ENCODE measurements at regions not wholly inside any gene's neighbourhood (a gene's known extent, or its start where the extent isn't known, plus 50 kb on each side); places are given as distances from the start of the nearest gene placed in this dataset.

DNA sequence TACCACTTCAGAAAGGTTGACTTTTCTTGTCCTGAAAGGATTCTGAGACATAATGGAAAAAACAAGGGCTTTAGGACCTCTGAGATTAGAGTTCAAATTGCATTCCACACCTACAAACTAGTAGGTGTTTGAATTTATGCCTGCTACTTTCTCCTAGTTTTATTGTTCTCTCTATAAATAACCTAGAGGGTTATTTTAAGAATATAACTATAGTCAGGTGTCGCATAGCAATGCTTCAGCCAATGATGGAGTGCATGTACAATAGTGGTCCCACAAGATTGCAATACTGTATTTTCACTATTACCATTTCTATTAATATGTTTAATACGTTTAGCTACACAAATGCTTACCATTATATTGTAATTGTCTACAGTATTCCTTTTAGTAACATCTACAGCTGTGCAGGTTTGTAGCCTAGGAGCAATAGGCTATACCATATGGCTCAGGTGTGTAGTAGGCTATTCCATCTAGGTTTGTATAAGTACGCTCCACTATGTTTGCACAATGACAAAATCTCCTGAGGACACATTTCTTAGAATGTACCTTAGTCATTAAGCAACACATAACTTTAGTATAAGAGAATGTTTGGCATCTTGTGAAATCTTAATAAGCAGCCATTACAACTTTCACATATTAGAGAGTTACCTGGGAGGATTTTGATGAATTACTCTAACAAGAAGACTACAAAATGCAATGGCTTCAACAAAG is 1352.5 kb downstream of the ZPLD1 start:
- Histone ChIP-seq H3K9ac (ENCODE audit: low read depth in 1 of 2, low read length in 2 of 2) (no peak overlapping the region), H3K27me3 (ENCODE audit: control insufficient read depth in 2 of 2, insufficient read depth in 2 of 2, low read length in 2 of 2) (no peaks in the 10 kb centered on the region), H3K36me3 (ENCODE audit: control insufficient read depth in 2 of 2, insufficient read depth in 2 of 2, low read length in 2 of 2) (no peaks in the 10 kb centered on the region), H3K4me3 (ENCODE audit: low read length in 2 of 2) (no peak overlapping the region), H3K27ac (ENCODE audit: low read depth in 2 of 2, low read length in 2 of 2) (no peak overlapping the region), H3K4me1 (ENCODE audit: control insufficient read depth in 2 of 2, insufficient read depth in 2 of 2, low read length in 2 of 2) (no peaks in the 10 kb centered on the region), H3K9me3 (ENCODE audit: control insufficient read depth in 2 of 2, low read length in 2 of 2) (peaks cover 0 to 3% of the 10 kb centered on the region in 2 donors)

DNA sequence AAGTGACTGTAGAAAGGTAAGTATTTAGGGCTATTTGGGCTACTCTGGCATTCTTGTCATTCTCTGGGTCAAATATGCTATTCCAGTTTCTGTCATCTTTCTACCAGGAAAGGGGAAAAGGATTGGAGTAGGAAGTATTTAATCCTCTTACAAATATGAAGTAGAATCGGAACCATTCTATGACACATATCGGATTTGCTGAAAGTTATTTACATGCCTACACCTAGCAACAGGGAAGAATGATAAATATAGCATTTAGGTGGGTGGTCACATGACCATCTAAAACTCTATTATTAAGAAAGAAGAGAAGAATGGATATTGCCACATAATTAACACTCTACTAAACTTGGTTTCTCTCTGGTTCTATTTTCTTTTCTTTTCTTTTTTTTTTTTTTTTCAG is 1353.1 kb downstream of the ZPLD1 start:
- Histone ChIP-seq H3K36me3 (ENCODE audit: control insufficient read depth in 2 of 2, insufficient read depth in 2 of 2, low read length in 2 of 2) (no peaks in the 10 kb centered on the region), H3K9ac (ENCODE audit: low read depth in 1 of 2, low read length in 2 of 2) (no peak overlapping the region), H3K27me3 (ENCODE audit: control insufficient read depth in 2 of 2, insufficient read depth in 2 of 2, low read length in 2 of 2) (no peaks in the 10 kb centered on the region), H3K27ac (ENCODE audit: low read depth in 2 of 2, low read length in 2 of 2) (no peak overlapping the region), H3K4me1 (ENCODE audit: control insufficient read depth in 2 of 2, insufficient read depth in 2 of 2, low read length in 2 of 2) (no peaks in the 10 kb centered on the region), H3K9me3 (ENCODE audit: control insufficient read depth in 2 of 2, low read length in 2 of 2) (peaks cover 0 to 3% of the 10 kb centered on the region in 2 donors), H3K4me3 (ENCODE audit: low read length in 2 of 2) (no peak overlapping the region)

DNA sequence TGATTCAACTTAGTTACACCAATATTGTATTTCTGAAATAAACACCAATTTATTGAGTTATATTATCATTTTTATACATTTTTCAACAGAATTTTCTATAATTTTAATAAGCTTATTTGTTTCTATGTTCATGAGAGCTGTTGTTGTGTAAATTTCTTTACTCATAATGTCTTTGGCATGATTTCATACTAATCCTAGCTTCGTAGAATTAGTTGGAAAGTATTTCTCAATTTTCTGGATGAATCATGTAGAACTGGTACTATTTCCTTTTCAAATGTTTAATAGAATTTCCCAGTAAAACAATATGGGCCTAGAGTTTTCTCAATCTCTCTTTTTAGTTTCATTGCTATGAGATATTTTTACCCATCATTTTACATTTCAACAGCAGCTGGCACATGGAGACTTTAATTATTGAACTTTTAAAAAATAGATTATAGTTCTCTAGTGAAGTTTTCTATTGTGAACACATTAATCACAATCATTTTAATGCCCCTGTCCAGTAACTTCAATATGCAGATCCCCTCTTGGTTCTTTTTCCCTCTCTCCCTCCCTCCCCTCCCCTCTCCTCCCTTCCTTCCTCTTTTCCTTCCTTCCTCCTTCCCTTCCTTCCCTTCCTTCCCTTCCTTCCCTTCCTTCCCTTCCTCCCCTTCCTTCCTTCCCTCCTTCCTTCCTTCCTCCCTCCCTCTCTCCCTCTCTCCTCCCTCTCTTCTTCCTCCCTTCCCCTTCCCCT is 1357.1 kb downstream of the ZPLD1 start:
- Histone ChIP-seq H3K4me3 (ENCODE audit: low read length in 2 of 2) (no peak overlapping the region), H3K9ac (ENCODE audit: low read depth in 1 of 2, low read length in 2 of 2) (no peak overlapping the region), H3K27me3 (ENCODE audit: control insufficient read depth in 2 of 2, insufficient read depth in 2 of 2, low read length in 2 of 2) (no peaks in the 10 kb centered on the region), H3K9me3 (ENCODE audit: control insufficient read depth in 2 of 2, low read length in 2 of 2) (no peaks in the 10 kb centered on the region), H3K36me3 (ENCODE audit: control insufficient read depth in 2 of 2, insufficient read depth in 2 of 2, low read length in 2 of 2) (no peaks in the 10 kb centered on the region), H3K4me1 (ENCODE audit: control insufficient read depth in 2 of 2, insufficient read depth in 2 of 2, low read length in 2 of 2) (no peaks in the 10 kb centered on the region), H3K27ac (ENCODE audit: low read depth in 2 of 2, low read length in 2 of 2) (no peak overlapping the region)

DNA sequence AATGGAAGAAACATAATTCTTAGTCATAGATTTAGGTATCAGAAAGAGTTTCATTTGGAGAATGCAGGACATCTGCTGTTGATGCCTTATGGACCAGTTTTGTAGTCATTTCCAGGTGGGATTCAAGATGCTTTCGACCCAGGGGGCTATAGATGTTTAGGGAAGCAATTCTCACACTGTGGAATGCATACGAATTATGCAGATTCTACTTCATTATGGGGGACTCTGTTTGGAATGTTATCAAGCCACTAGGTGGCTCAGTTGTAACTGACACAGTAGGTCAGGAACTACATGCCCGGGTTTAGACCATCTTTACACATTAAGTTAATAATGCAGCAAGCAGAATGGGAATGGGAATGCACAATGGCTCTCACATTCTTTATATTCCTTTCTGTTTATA is 1359.8 kb downstream of the ZPLD1 start:
- Histone ChIP-seq H3K27ac (ENCODE audit: low read depth in 2 of 2, low read length in 2 of 2) (no peak overlapping the region), H3K9ac (ENCODE audit: low read depth in 1 of 2, low read length in 2 of 2) (no peak overlapping the region), H3K9me3 (ENCODE audit: control insufficient read depth in 2 of 2, low read length in 2 of 2) (no peaks in the 10 kb centered on the region), H3K27me3 (ENCODE audit: control insufficient read depth in 2 of 2, insufficient read depth in 2 of 2, low read length in 2 of 2) (no peaks in the 10 kb centered on the region), H3K4me1 (ENCODE audit: control insufficient read depth in 2 of 2, insufficient read depth in 2 of 2, low read length in 2 of 2) (no peaks in the 10 kb centered on the region), H3K36me3 (ENCODE audit: control insufficient read depth in 2 of 2, insufficient read depth in 2 of 2, low read length in 2 of 2) (no peaks in the 10 kb centered on the region), H3K4me3 (ENCODE audit: low read length in 2 of 2) (no peak overlapping the region)

DNA sequence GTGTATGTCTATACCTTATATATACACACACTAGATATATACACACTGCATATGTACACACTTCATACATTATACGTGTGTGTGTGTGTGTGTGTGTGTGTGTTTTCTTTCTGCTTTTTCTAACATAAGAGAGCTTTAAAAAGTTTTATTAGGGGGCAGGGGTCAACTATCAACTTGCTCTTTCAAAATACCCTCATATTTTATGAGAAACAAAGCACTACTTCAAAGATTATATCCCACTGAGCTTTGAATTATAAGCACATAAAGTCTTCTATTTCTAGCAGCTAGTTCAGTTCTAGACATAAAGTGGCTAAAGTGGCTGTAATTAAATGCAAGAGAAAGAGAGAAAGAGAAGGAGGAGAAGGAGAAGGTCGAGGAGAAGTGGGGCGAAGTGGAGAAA is 1361.3 kb downstream of the ZPLD1 start:
- no peak overlapping the region for H3K27ac ChIP-seq (ENCODE audit: low read depth in 2 of 2, low read length in 2 of 2)
- no peaks in the 10 kb centered on the region for H3K36me3 ChIP-seq (ENCODE audit: control insufficient read depth in 2 of 2, insufficient read depth in 2 of 2, low read length in 2 of 2)
- H3K4me1 ChIP-seq (ENCODE audit: control insufficient read depth in 2 of 2, insufficient read depth in 2 of 2, low read length in 2 of 2): no peaks in the 10 kb centered on the region
- H3K9ac ChIP-seq (ENCODE audit: low read depth in 1 of 2, low read length in 2 of 2): no peak overlapping the region
- no peak overlapping the region for H3K4me3 ChIP-seq (ENCODE audit: low read length in 2 of 2)
- H3K27me3 ChIP-seq (ENCODE audit: control insufficient read depth in 2 of 2, insufficient read depth in 2 of 2, low read length in 2 of 2): no peaks in the 10 kb centered on the region
- peaks cover 0 to 2% of the 10 kb centered on the region in 2 donors for H3K9me3 ChIP-seq (ENCODE audit: control insufficient read depth in 2 of 2, low read length in 2 of 2)

DNA sequence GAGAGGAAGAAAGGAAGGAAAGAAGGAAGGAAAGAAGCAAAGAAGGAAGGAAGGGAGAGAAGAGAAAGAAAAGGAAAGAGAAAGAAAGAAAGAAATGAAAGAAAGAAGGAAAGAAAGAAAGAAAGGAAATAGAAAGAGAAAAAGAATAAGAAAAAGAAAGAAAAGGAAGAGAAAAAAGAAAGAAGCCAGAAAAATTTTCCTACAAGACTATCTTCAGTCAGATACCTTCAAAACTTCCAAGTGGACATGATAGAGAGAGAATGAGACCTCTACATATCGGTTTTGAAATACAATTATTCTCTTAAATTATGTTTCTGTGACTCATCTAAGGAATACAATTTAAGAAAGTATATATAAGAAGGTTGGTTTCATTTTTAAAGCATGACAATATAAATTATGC is 1369.0 kb downstream of the ZPLD1 start:
- H3K4me3 ChIP-seq (ENCODE audit: low read length in 2 of 2): no peak overlapping the region
- no peaks in the 10 kb centered on the region for H3K27me3 ChIP-seq (ENCODE audit: control insufficient read depth in 2 of 2, insufficient read depth in 2 of 2, low read length in 2 of 2)
- no peaks in the 10 kb centered on the region for H3K36me3 ChIP-seq (ENCODE audit: control insufficient read depth in 2 of 2, insufficient read depth in 2 of 2, low read length in 2 of 2)
- H3K4me1 ChIP-seq (ENCODE audit: control insufficient read depth in 2 of 2, insufficient read depth in 2 of 2, low read length in 2 of 2): no peaks in the 10 kb centered on the region
- no peak overlapping the region for H3K27ac ChIP-seq (ENCODE audit: low read depth in 2 of 2, low read length in 2 of 2)
- peaks cover 0 to 4% of the 10 kb centered on the region in 2 donors for H3K9me3 ChIP-seq (ENCODE audit: control insufficient read depth in 2 of 2, low read length in 2 of 2)
- H3K9ac ChIP-seq (ENCODE audit: low read depth in 1 of 2, low read length in 2 of 2): no peak overlapping the region

DNA sequence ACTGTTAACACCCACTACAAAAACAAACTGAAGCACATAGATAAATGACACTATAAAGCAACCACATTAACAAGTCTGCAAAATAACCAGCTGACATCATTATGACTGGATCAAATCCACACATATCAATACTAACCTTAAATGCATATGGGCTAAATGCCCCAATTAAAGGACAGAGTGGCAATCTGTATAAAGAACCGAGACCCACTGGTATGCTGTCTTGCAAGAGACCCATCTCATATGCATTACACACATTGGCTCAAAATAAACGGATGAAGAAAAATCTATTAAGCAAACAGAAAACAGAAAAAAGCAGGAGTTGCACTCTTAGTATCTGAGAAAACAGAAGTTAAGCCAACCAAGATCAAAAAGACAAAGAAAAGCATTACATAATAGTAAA is 1375.4 kb downstream of the ZPLD1 start:
- peaks cover 0 to 2% of the 10 kb centered on the region in 2 donors for H3K9me3 ChIP-seq (ENCODE audit: control insufficient read depth in 2 of 2, low read length in 2 of 2)
- no peak overlapping the region for H3K4me3 ChIP-seq (ENCODE audit: low read length in 2 of 2)
- H3K4me1 ChIP-seq (ENCODE audit: control insufficient read depth in 2 of 2, insufficient read depth in 2 of 2, low read length in 2 of 2): no peaks in the 10 kb centered on the region
- no peak overlapping the region for H3K27ac ChIP-seq (ENCODE audit: low read depth in 2 of 2, low read length in 2 of 2)
- H3K36me3 ChIP-seq (ENCODE audit: control insufficient read depth in 2 of 2, insufficient read depth in 2 of 2, low read length in 2 of 2): no peaks in the 10 kb centered on the region
- H3K27me3 ChIP-seq (ENCODE audit: control insufficient read depth in 2 of 2, insufficient read depth in 2 of 2, low read length in 2 of 2): no peaks in the 10 kb centered on the region
- H3K9ac ChIP-seq (ENCODE audit: low read depth in 1 of 2, low read length in 2 of 2): no peak overlapping the region

DNA sequence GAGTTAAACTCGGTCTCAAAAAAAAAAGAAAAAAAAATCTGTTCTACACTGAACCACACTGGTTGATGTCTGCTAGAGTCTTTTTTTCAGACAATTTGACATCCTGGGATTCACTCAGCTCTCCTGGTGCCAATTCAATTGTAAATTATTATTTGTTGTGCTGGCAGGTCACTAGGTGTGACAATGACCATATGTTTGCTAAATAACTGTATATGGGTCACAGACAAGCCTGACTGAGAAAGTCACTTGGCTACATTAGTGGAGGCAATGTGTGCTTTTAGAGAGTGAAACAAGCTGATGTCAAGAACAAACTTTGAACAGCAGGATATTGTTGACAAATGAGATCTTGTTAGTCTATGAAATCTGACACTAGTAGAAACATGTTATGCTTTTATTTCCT is 1379.1 kb downstream of the ZPLD1 start:
- H3K4me1 ChIP-seq (ENCODE audit: control insufficient read depth in 2 of 2, insufficient read depth in 2 of 2, low read length in 2 of 2): no peaks in the 10 kb centered on the region
- H3K27ac ChIP-seq (ENCODE audit: low read depth in 2 of 2, low read length in 2 of 2): no peak overlapping the region
- no peak overlapping the region for H3K9ac ChIP-seq (ENCODE audit: low read depth in 1 of 2, low read length in 2 of 2)
- H3K9me3 ChIP-seq (ENCODE audit: control insufficient read depth in 2 of 2, low read length in 2 of 2): peaks cover 0 to 2% of the 10 kb centered on the region in 2 donors
- no peak overlapping the region for H3K4me3 ChIP-seq (ENCODE audit: low read length in 2 of 2)
- H3K27me3 ChIP-seq (ENCODE audit: control insufficient read depth in 2 of 2, insufficient read depth in 2 of 2, low read length in 2 of 2): no peaks in the 10 kb centered on the region
- H3K36me3 ChIP-seq (ENCODE audit: control insufficient read depth in 2 of 2, insufficient read depth in 2 of 2, low read length in 2 of 2): no peaks in the 10 kb centered on the region

DNA sequence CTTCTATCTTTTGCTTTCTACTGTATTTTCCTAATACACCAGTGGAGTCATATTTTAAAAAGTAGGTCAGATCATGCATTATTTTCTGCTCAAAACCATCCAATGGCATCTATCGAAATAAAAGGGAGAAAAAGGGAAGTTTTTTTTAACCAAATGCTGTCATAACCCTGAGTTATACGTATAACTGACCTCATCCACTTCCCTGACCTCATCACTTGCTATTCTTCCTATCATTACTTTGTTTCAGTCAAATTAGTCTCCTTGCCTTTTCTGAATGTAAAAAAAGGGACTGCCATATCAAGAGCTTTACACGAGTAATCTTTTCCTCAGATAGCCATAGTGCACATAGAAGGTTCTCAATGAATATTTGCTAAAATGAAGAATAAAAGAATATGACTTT is 1383.6 kb downstream of the ZPLD1 start:
- no peaks in the 10 kb centered on the region for H3K36me3 ChIP-seq (ENCODE audit: control insufficient read depth in 2 of 2, insufficient read depth in 2 of 2, low read length in 2 of 2)
- H3K9me3 ChIP-seq (ENCODE audit: control insufficient read depth in 2 of 2, low read length in 2 of 2): peaks cover 0 to 4% of the 10 kb centered on the region in 2 donors
- no peak overlapping the region for H3K4me3 ChIP-seq (ENCODE audit: low read length in 2 of 2)
- no peaks in the 10 kb centered on the region for H3K4me1 ChIP-seq (ENCODE audit: control insufficient read depth in 2 of 2, insufficient read depth in 2 of 2, low read length in 2 of 2)
- H3K27me3 ChIP-seq (ENCODE audit: control insufficient read depth in 2 of 2, insufficient read depth in 2 of 2, low read length in 2 of 2): no peaks in the 10 kb centered on the region
- no peak overlapping the region for H3K27ac ChIP-seq (ENCODE audit: low read depth in 2 of 2, low read length in 2 of 2)
- H3K9ac ChIP-seq (ENCODE audit: low read depth in 1 of 2, low read length in 2 of 2): no peak overlapping the region

DNA sequence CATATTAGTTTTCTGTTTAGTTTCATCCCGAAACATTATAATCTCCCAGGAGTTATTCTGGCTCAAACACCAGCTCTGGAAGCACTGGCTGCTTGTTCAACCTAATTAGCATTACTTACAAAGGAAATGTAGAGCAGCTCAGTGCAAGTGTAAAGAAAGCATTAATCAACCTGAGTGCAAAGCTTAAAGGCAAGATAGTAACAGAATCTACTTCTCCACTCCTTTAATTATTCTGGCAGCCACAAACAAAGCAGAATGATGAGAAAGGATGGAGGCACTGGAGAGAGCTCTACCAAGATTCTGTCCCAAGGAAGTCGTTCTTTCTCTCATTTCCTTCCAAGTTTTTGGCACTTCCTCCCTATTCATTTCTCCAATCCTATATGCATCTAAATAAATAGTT is 1384.0 kb downstream of the ZPLD1 start:
- H3K36me3 ChIP-seq (ENCODE audit: control insufficient read depth in 2 of 2, insufficient read depth in 2 of 2, low read length in 2 of 2): no peaks in the 10 kb centered on the region
- no peak overlapping the region for H3K4me3 ChIP-seq (ENCODE audit: low read length in 2 of 2)
- H3K9ac ChIP-seq (ENCODE audit: low read depth in 1 of 2, low read length in 2 of 2): no peak overlapping the region
- no peaks in the 10 kb centered on the region for H3K27me3 ChIP-seq (ENCODE audit: control insufficient read depth in 2 of 2, insufficient read depth in 2 of 2, low read length in 2 of 2)
- H3K9me3 ChIP-seq (ENCODE audit: control insufficient read depth in 2 of 2, low read length in 2 of 2): peaks cover 0 to 4% of the 10 kb centered on the region in 2 donors
- no peak overlapping the region for H3K27ac ChIP-seq (ENCODE audit: low read depth in 2 of 2, low read length in 2 of 2)
- H3K4me1 ChIP-seq (ENCODE audit: control insufficient read depth in 2 of 2, insufficient read depth in 2 of 2, low read length in 2 of 2): no peaks in the 10 kb centered on the region
